Body of pancreas (tissue), 4 donors: ENCODE measurements at regions not wholly inside any gene's neighbourhood (a gene's known extent, or its start where the extent isn't known, plus 50 kb on each side); places are given as distances from the start of the nearest gene placed in this dataset.

Experiments
- POLR2A ChIP-seq, 3 donors: fragments of 450-650 bp; IDR thresholded peaks; one replicate each; pipeline ENCODE4 v1.6.1; 2016; ENCODE audit warnings: antibody characterized with exemption in 3 of 3, mild to moderate bottlenecking in 2 of 3
- TF ChIP-seq, protein P1 (sequence below), 7 experiments: fragments of 450-650 bp in 4 of 7; fragments of 200-600 bp in 3 of 7; sonication (generic) in 3 of 7; IDR thresholded peaks; one replicate each; pipeline ENCODE4 v1.5.1; 2016 to 2019; ENCODE audit warnings: antibody characterized with exemption in 7 of 7

DNA sequence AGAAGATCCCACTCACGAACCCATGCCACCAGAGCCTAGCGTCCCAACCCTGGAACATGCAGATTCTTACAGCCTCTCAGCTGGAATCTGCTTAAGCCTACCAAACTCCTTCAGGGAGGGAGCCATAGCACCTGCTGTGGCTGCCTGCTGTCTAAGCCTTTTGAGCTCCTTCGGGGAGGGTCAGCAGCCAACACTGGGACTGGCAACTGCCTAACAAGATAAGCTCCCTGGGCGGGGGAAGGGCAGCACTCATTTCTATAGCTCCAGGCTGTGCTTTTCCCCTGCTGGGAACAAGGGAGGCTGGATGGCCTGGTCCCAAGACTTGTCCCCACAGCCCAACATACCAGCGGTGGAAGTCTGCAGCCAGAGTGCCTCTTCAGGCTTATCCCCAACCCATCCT, 199.1 kb upstream of the OR13F1 start:
- TF ChIP-seq, protein P1, sequence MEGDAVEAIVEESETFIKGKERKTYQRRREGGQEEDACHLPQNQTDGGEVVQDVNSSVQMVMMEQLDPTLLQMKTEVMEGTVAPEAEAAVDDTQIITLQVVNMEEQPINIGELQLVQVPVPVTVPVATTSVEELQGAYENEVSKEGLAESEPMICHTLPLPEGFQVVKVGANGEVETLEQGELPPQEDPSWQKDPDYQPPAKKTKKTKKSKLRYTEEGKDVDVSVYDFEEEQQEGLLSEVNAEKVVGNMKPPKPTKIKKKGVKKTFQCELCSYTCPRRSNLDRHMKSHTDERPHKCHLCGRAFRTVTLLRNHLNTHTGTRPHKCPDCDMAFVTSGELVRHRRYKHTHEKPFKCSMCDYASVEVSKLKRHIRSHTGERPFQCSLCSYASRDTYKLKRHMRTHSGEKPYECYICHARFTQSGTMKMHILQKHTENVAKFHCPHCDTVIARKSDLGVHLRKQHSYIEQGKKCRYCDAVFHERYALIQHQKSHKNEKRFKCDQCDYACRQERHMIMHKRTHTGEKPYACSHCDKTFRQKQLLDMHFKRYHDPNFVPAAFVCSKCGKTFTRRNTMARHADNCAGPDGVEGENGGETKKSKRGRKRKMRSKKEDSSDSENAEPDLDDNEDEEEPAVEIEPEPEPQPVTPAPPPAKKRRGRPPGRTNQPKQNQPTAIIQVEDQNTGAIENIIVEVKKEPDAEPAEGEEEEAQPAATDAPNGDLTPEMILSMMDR (IDR thresholded peaks at IDR 0.05) = no peak
- no peak for TF ChIP-seq POLR2A (IDR thresholded peaks at IDR 0.05)
